NOMO-1 treated with DMSO at 0.1 percent for 48 hours (cell line): ENCODE measurements at regions not wholly inside any gene's neighbourhood (a gene's known extent, or its start where the extent isn't known, plus 50 kb on each side); places are given as distances from the start of the nearest gene placed in this dataset.

ENCODE experiments used
- DNase-seq: peaks from one replicate; lab custom pipeline; 2025; ENCODE audit not compliant: unreplicated experiment; lab: John Stamatoyannopoulos, UW

DNA sequence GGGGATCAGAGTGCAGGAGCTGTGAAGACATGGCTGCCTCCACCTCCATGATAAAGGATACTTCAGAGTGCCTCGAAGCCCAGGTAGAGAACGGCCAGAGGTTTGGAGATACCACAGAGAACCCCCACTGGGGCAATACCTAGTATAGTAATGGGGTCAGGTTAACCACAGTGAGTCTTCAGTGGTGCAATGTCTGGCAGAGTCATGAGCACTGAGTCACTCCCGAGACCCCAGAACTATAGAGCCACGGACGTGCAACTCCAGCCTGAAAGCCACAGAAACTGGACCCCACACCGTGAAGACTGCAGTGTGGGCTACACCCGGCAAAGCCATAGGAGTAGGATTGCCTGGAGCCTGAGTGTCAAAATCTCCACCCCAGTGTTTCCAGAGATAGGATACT, 746.6 kb downstream of the CBLN2 start:
- DNase-seq: no peak

DNA sequence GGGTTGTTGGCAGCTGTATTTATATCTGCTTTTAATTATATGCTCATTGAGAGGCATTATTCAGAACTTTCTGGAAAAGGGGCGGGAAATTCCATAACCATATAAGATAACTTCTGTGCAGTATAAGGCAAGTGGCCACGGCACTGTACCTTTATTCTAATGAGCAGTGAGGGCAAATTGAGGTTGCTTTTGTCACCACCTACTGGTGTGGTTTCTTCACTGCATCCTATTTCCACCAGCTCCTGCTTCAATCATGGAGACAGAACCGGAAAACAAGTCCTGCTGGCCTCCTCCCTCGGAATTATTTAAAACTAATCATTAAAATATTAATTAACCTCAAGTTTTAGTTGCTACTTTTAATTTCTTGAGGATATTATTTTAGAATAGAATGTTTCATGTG, 759.4 kb downstream of the CBLN2 start:
- DNase-seq: no peak

DNA sequence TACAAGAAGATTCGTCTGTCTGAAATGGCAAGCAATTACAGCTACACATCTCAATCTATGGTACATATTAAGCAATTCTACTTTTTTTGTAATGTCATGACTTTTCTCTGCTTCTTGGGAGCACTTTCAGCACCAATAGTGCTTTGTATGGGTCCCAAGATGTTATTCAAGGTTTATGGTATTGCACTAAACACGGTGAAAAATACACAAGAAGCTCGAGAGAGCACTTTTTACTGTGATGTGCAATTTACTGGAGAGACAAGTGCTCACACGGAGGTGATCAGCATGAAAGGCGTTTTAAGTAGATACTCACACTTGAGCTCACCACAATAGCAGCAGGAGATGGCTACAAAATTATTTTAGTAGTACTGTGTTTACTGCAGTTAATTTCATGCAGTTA, 783.6 kb downstream of the CBLN2 start:
- DNase-seq: no peak

DNA sequence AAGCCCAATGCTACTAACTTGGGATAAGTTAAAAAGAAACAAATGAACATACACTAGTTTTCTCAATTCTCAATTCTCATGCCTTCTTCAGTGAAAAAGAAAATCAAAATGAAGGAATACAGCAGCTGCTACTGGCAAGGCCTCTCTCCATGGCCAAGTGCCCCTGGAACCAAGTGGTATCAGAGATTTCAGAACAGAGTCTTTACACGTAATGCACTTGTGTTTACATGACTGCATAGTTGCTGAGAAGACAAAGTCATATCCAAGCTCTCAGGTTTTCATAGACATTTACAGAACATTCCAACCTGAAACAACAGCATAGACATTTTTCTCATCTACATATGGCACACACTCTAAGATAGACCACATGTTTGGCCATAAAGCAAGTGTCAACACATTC, 789.9 kb downstream of the CBLN2 start:
- DNase-seq: no peak

DNA sequence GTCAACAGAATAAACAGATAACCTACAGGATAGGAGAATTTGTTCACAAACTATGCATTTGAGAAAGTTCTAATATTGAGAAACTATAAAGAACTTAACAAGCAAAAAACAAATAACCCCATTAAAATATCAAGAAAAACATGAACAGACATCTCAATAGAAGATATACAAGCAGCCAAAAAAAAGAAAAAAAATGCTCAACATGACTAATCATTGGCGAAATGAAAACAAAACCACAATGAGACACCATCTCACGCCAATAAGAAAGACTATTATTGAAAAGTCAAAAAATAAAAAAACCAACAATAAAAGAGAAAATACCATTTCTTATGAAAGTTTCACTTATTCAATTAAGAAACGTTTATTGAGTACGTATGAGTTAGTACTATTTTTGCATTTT, 800.5 kb downstream of the CBLN2 start:
- DNase-seq: no peak

DNA sequence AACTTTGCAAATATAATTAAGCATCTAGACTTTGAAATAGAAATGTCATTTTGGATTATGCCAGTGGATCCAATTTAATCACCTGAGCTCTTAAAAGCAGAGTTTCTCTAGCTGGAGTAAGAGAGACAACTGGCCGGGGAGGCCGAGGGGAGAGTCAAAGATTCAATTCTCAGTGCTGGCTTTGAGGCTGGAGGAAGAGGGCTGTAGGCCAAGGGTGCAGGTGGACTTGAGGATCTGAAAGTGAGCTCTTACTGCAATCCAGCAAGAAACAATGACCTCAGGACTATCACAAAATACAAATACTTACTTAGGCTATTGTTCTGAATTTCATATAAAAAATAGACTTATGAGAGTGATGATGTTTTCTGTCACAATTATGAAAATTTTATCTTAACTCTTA, 814.5 kb downstream of the CBLN2 start:
- DNase-seq: no peak

DNA sequence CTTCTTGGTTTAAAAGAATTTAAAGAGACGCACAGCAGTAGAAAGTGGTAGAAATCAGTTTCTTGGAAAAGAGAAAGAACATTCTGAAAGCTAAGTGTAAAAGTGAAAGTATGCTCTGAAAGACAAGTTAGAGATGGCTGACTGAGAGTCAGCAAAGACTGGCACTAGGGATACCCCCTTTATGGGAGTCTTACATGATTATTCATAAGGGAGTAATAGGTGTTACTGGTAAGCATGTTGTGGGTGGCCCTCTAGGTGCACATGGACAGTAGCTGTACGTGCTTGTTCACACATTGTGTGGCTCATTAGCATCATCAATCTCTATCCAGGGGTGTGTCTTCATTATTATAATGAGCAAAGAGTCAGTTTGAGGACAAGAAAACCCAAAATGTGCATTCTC, 816.2 kb downstream of the CBLN2 start:
- DNase-seq: no peak

DNA sequence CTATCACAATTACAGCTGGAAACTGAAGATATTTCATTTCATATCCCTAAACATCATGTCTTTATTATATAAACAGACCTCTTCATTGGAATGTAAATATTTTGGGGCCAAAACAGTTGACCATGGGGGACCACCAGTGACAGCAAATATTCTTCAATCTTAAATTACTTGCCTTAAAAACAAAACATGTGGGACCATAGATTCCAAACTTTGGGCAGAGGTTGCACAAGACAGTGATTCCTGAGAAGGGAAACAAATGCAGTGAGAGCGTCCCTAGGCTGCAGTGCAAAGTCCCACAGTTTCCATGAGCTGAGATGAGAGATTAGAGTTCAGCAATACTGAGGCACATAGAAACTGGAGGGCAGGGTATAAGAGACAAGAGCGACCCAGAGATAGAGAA, 818.9 kb downstream of the CBLN2 start:
- no peak for DNase-seq

DNA sequence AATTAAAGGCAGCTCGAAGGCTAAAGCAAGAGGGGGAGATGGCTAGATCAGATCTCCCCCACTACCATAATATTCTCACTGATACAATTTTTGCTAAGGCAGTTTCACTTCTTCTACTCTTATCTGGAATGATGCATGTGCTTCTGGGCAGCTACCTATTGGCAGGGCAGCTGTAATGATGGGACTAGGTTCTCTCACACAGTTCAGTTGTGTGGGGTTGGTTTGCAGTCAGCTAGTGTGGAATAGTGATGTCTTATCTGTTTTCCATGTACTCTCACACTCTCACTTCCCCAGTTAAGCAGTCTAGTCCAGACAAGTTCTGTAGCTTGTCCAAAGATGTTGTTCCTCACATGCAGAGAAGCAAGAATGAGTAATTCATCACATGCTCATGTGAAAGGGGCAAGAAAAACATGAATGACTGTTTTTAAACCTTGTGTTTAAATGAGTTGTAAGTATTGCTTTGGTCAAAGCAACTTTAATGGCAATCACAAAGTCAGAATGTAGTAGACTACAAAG, 836.1 kb downstream of the CBLN2 start:
- DNase-seq: no peak

DNA sequence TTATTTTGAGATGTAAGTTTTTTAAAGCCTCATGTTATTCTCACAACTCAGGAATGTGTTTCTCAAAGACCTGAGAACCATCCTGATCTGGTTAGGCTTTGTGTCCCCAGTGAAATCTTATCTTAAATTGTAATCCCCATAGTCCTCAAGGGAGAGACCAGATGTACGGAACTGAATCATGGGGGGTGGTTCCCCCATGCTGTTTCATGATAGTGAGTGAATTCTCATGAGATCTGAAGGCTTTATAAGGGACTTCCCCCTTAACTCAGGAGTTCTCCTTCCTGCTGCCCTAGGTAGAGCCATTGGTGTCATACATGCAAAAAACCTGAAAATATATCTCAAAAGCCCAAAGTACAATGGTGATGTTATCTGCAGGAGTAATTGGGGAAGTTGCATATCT, 836.7 kb downstream of the CBLN2 start:
- DNase-seq: no peak

DNA sequence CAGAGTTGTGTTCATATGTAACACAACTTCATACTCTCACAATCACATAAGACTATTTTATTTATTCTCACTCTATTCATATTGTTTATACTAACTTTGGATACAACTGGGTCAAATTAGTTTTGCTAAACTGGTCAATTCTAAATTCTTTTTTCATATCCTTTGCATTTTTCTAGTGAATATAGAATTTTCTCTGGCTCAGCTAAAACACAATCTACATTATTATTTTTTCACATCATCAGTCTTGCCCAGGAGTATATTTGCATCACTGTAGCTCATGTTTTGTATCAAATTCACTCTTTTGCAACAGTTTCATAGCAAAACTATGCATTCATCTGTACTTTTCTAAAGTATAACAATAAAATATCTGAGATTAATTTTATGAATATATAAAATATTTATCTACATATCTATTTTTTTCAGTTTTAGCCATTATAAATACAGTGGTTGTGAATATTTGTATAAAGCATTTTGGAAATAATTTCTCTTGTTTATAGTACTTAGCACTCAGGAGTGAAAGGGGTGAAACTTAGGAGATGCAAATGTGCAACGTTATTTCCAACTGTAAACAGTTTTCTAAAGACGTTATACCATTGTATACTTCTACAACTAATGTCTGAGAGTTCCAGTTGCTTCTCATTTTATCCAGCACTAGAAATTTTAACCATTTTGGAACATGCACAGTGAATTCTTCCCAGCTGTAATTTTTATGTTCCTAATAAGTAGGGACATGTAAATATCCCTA, 854.6 kb downstream of the CBLN2 start:
- no peak for DNase-seq

DNA sequence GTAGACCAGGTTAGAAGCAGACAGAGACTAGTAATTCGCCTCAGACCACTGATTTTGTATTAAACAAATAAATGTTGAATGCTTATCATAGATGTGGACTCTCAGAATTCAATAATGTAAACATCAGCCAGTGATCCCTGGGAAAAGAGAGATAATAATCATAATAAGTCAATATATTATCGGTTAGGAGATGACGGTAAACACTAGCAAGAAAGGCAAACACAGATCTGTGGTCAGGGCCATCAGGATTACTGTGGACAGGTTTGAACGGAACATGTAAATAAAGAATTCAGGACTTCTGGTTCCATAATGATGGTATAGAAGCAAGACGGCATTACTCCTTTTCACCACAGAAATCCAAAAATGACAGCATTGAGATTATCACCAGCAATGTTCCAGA, 861.6 kb downstream of the CBLN2 start:
- DNase-seq: no peak

DNA sequence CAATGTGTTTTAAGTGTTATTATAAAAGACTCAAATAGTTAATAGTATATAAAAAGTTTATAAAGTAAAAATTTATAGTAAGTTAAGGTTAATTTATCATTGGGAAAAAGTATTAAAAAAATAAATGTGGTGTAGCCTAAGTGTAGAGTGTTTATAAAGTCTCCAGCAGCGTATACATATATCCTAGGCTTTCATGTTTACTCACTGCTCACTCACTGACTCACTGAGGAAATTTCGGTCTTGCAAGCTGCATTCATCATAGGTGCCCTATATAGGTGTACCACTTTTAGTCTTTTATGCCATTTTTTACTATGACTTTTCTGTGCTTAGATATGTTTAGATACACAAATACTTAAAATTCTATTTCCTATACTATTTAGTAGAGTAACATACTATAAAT, 866.0 kb downstream of the CBLN2 start:
- no peak for DNase-seq

DNA sequence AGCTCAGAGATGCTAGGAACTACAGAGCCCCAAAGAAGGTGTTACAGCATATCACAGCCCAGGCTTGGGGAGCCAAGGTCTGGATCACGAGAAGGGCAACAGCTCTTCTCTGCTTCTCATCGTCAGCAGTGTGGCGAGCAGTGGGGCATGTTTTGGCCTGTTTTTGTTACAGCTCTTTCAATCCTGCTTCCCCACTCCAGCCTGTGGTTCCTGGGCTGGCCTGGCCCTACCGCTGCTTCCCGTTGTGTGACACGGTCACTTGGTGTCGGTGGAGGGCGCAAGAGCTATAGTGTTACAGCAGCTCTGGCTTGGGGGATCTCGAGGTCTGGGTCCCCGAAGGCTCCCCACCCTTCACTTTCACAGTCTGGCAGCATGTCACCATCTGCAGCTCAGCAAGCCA, 870.2 kb downstream of the CBLN2 start:
- DNase-seq: no peak

DNA sequence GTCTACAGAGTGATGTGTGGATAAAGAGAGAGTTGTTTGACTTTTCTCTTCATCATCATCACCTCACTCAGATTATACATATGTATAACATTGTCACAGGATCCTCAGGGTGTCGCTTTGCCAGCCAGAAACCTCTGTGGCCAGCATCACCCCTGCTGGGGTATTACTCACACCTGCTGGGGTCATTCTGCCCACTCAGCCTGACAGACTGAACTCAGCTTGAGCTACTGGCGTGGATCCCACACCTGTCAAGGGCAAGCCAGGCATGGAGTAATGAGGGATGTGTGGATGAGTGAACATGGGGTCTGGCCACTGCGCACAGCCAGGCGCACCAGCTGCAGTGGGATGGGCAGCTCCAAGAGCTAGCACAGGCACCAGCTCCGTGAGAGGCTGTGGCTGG, 870.6 kb downstream of the CBLN2 start:
- no peak for DNase-seq

DNA sequence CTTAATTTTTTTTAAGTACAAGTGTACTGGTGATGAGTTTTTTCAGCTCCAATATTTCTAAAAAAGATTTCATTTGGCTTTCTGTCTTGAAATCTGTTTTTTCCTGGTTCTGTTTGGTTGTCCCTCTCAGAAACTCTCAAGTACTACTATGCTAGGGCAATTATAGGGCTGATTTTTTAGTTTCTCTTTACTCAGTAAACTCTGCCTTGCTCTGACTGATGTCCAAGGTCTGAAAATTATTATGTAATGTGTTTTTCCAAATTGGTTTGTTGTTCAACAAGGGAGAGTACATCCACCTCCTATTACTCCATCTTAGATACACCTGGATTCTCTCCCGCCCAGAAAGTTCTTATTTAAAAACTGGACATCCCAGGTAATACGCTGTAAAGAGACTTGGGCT, 877.7 kb downstream of the CBLN2 start:
- no peak for DNase-seq

DNA sequence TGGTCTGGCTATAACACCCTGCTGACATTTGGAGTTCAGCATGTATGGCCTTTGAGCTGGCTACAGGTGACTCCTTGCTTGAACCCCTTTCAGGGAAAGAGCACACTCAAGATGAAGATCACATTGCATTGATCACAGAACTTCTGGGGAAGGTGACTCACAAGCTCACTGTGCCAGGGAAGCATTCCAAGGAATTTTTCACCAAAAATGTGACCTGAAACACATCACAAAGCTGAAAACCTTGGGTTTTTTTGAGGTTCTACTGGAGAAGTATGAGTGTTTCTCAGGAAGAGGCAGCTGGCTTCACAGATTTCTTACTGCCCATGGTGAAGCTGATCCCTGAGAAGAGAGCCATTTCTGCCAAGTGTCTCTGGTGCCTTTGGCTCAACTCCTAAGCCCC, 879.0 kb downstream of the CBLN2 start:
- DNase-seq: no peak

DNA sequence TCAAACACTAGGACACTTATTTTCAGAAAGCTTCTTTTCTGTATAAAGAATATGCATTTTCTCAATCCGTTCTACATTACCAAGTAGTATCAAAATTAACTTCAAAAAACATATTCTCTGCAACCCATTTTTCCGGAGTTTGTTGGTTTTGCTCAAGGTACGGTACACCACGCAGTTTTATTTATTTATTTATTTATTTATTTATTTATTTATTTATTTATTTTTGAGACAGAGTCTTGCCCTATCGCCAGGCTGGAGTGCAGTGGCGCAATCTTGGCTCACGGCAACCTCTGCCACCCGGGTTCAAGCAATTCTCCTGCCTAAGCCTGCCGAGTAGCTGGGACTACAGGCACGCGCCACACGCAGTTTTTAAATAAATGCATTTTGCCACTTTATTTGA, 900.3 kb downstream of the CBLN2 start:
- no peak for DNase-seq

DNA sequence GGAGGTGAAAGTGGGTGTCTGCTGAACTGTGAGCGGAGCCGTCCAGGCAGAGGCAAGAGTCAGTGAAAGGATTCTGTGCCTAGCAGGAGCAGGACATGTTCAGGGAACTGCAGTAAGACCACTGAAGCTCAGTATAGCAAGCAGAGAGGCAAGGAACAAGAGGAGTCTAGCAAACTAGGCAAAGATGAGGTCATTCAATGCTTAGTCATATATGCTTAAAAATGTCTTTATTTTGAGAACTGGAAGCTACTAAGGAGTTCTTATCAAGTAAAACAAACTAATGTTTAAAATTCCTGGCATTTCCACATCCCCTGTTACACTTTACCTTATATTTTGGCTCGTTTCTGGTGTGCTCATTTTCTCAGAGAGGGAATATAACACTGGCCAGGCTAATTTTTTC, 913.4 kb downstream of the CBLN2 start:
- no peak for DNase-seq

DNA sequence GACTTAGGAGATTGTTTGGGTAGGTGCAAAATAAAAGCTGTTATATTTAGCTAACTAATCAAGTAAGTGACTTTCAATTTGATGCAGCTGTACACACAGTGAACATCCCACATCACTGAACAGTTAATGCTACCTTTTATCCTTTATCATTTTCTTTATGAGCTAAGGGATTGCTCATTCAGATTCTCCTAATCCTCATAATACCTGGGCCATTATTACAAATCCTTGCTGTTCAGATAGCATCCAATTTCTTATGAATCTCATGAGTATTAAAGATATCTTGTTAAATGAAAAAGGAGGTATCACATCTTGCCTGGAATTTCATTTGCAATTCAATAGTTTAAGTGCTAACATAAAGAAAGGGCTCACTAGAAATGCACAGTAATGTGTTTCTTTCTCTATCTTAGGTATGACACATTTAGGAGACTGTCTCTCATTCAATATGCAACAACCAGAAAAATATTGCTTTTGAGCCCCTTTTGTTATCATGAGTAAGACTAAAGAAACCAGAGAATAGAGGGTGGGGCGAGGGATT, 918.5 kb downstream of the CBLN2 start:
- DNase-seq: no peak

DNA sequence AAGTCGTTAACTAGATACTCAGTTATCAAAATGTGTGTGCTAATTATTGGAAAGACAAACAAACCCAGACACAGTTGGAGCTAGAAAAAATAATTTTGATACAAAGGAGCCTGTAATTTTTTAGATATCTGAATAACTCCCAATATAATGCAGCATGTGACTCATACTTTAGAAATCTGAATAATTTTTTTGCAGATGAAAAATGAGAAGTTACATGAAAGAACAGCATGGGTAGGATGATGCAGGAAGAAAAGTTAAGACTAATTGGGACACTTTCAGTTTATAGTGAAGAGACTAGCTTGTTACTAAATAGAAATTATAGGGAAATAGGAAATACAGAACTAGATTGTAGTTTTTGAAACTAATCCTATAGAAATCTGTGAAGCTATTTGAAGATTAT, 945.8 kb downstream of the CBLN2 start:
- no peak for DNase-seq

DNA sequence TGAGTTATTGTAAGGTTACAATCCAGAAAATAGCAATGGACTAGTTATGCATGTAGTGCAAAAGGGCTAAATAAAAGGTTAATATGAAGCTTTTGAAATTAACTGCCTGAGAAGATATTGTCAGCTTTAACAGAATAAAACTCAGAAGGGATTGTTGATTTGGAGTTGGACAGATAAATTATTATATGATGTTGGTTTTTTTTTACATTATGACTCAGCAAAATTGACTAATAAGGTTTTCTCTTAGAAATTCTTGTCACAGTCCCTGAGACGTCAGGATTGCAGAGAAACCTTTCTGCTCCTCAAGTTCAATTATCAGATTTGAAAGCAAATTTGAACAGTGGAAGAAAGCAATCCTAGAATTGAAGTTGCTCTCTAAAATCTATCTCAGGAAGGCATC, 946.9 kb downstream of the CBLN2 start:
- DNase-seq: no peak

DNA sequence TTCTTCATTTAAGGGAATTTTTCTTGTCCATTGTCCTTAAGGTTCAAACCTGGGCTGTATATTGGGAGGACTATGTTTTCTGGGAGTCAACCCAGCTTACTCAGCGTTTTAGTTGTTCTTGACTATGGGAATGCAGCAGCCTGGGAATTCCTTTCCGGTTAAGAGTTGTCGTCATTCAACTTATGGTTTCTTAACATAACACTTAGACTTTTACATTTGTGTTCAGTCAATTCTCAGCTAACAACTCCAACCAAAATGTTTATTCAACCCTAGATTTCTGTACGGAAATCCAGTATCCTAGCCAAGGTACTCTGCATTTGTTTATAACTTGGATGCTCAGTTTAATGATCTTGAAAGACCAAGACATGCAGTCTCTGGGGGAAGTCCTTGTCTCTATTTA, 960.9 kb downstream of the CBLN2 start:
- no peak for DNase-seq
